Gastroesophageal sphincter (tissue), 4 donors: ENCODE measurements at regions not wholly inside any gene's neighbourhood (a gene's known extent, or its start where the extent isn't known, plus 50 kb on each side); places are given as distances from the start of the nearest gene placed in this dataset.

Experiments used
- ATAC-seq: fragments of 150-250 bp; one replicate; pipeline ENCODE4 v1.9.1; 2016; ENCODE audit warnings: mild to moderate bottlenecking, moderate library complexity
- H3K27ac ChIP-seq, 4 donors: fragments of 200-600 bp; sonication (generic) in 3 of 4; 1 replicate in 3 of 4; 2 replicates in 1 of 4; pipeline ENCODE4 v1.5.1; 2016 to 2019
- H3K27me3 ChIP-seq: fragments of 200-600 bp; sonication (generic); one replicate; pipeline ENCODE4 v1.5.1; 2019
- H3K36me3 ChIP-seq, 2 donors: fragments of 200-600 bp; sonication (generic); one replicate each; pipeline ENCODE4 v1.5.1; 2019; ENCODE audit warnings: control low read depth in 1 of 2
- H3K4me1 ChIP-seq, 3 donors: fragments of 200-600 bp; sonication (generic); 1 replicate in 2 of 3; 2 replicates in 1 of 3; pipeline ENCODE4 v1.5.1; 2016 to 2019; ENCODE audit warnings: control low read depth in 2 of 3
- H3K4me3 ChIP-seq, 2 donors: fragments of 200-600 bp; sonication (generic); one replicate each; pipeline ENCODE4 v1.5.1; 2019; ENCODE audit warnings: mild to moderate bottlenecking in 1 of 2, moderate library complexity in 1 of 2
- H3K9me3 ChIP-seq, 3 donors: fragments of 200-600 bp; sonication (generic); one replicate each; pipeline ENCODE4 v1.5.1; 2017 to 2019; ENCODE audit warnings: control low read depth in 2 of 3
- CTCF ChIP-seq, 4 experiments: fragments of 200-600 bp in 2 of 4; fragments of 450-650 bp in 2 of 4; sonication (generic) in 1 of 4; IDR thresholded peaks; one replicate each; pipeline ENCODE4 v1.5.1; 2017 to 2019; ENCODE audit warnings: antibody characterized with exemption in 4 of 4, mild to moderate bottlenecking in 2 of 4, moderate library complexity in 2 of 4
- EP300 ChIP-seq: sonication (generic); formaldehyde crosslinking; IDR thresholded peaks from one replicate; pipeline ENCODE4 v1.6.1; 2017; ENCODE audit warnings: antibody characterized with exemption, mild to moderate bottlenecking
- POLR2A ChIP-seq, 2 donors: fragments of 450-650 bp; IDR thresholded peaks; one replicate each; pipeline ENCODE4 v1.6.1; 2017; ENCODE audit warnings: antibody characterized with exemption in 2 of 2, mild to moderate bottlenecking in 2 of 2, moderate library complexity in 1 of 2
- POLR2AphosphoS5 ChIP-seq: sonication (generic); formaldehyde crosslinking; IDR thresholded peaks from one replicate; pipeline ENCODE4 v1.6.1; 2017; ENCODE audit warnings: antibody characterized with exemption
- WGBS, 2 donors: methylation state at CpG; one replicate each; pipeline ENCODE4 v1.1.5; 2018; ENCODE audit warnings: low coverage in 1 of 2; 5-methylcytosine and 5-hydroxymethylcytosine counted together

- H3K9me3 ChIP-seq, result peaks cover 0 to 11% (median 0%) of the 10 kb centered on the region in 3 donors
- no peak overlapping the region for H3K4me3 ChIP-seq
- WGBS, 2 donors, result 39 to 80% methylated on average over 5 of the region's 5 CpGs
- ATAC-seq, result no peak
- H3K27ac ChIP-seq, result no peak overlapping the region
- no peak for TF ChIP-seq POLR2A (IDR thresholded peaks at IDR 0.05)
- TF ChIP-seq POLR2AphosphoS5, result no peak
- TF ChIP-seq EP300, result no peak
- no peak for TF ChIP-seq CTCF (IDR thresholded peaks at IDR 0.05)
- no peaks in the 10 kb centered on the region for H3K36me3 ChIP-seq
- H3K27me3 ChIP-seq, result peaks cover 29% of the 10 kb centered on the region
- no peaks in the 10 kb centered on the region for H3K4me1 ChIP-seq
These were observed 71.9 kb downstream of the FOXB1 start for GRCh38 chr15:60076045-60076444.

- H3K9me3 ChIP-seq, result peaks cover 0 to 11% (median 0%) of the 10 kb centered on the region in 3 donors
- no peak overlapping the region for H3K4me3 ChIP-seq
- H3K4me1 ChIP-seq, result no peaks in the 10 kb centered on the region
- ATAC-seq, result no peak
- TF ChIP-seq POLR2A (IDR thresholded peaks at IDR 0.05), result no peak
- TF ChIP-seq EP300, result no peak
- TF ChIP-seq POLR2AphosphoS5, result no peak
- no peak for TF ChIP-seq CTCF (IDR thresholded peaks at IDR 0.05)
- no peaks in the 10 kb centered on the region for H3K36me3 ChIP-seq
- 31 to 52% methylated on average over 11 of the region's 11 CpGs for WGBS, 2 donors
- peaks cover 29% of the 10 kb centered on the region for H3K27me3 ChIP-seq
- no peak overlapping the region for H3K27ac ChIP-seq
These were observed 72.6 kb downstream of the FOXB1 start for GRCh38 chr15:60076582-60077276.

- Histone ChIP-seq H3K27ac (no peak overlapping the region), H3K9me3 (peaks cover 0 to 10% (median 0%) of the 10 kb centered on the region in 3 donors), H3K36me3 (no peaks in the 10 kb centered on the region), H3K27me3 (peaks cover 26% of the 10 kb centered on the region), H3K4me1 (no peaks in the 10 kb centered on the region), H3K4me3 (no peak overlapping the region)
- 46 to 52% methylated on average over 9 to 11 of the region's 11 CpGs for WGBS, 2 donors
- ATAC-seq, result no peak
- TF ChIP-seq POLR2AphosphoS5, result no peak
- TF ChIP-seq CTCF (IDR thresholded peaks at IDR 0.05), result no peak
- TF ChIP-seq EP300, result no peak
- TF ChIP-seq POLR2A (IDR thresholded peaks at IDR 0.05), result no peak
These were observed 73.7 kb downstream of the FOXB1 start for GRCh38 chr15:60077581-60078359.

GRCh38 chr15:60079210-60079609 is 75.1 kb downstream of the FOXB1 start:
- H3K9me3 ChIP-seq, result no peaks in the 10 kb centered on the region
- no peaks in the 10 kb centered on the region for H3K4me1 ChIP-seq
- no peak for ATAC-seq
- H3K4me3 ChIP-seq, result no peak overlapping the region
- whole genome bisulfite sequencing, 2 donors, result 67% methylated on average over 2 of the region's 2 CpGs
- TF ChIP-seq POLR2AphosphoS5, result no peak
- no peak for TF ChIP-seq EP300
- TF ChIP-seq POLR2A (IDR thresholded peaks at IDR 0.05), result no peak
- no peak for TF ChIP-seq CTCF (IDR thresholded peaks at IDR 0.05)
- H3K27me3 ChIP-seq, result peaks cover 20% of the 10 kb centered on the region
- no peaks in the 10 kb centered on the region for H3K36me3 ChIP-seq
- no peak overlapping the region for H3K27ac ChIP-seq

- no peaks in the 10 kb centered on the region for H3K36me3 ChIP-seq
- H3K27me3 ChIP-seq, result peaks cover 11% of the 10 kb centered on the region
- 85% methylated on average over 3 of the region's 3 CpGs; no CpG with 5 or more reads in 1 of the 2 donors for WGBS, 2 donors
- TF ChIP-seq CTCF (IDR thresholded peaks at IDR 0.05) (no peak), POLR2A (IDR thresholded peaks at IDR 0.05) (no peak), POLR2AphosphoS5 (no peak), EP300 (no peak)
- H3K4me1 ChIP-seq, result no peaks in the 10 kb centered on the region
- ATAC-seq, result no peak
- H3K27ac ChIP-seq, result no peak overlapping the region
- no peaks in the 10 kb centered on the region for H3K9me3 ChIP-seq
- H3K4me3 ChIP-seq, result no peak overlapping the region
These were observed 77.9 kb downstream of the FOXB1 start for GRCh38 chr15:60081976-60082375.
